ENCODE measurements at regions not wholly inside any gene's neighbourhood (a gene's known extent, or its start where the extent isn't known, plus 50 kb on each side); places are given as distances from the start of the nearest gene placed in this dataset.
"Not testable (repeated sequence)": the region's sequence is repeated elsewhere in the genome, so short reads cannot be mapped to it uniquely, and the experiment has no call there.

DNA sequence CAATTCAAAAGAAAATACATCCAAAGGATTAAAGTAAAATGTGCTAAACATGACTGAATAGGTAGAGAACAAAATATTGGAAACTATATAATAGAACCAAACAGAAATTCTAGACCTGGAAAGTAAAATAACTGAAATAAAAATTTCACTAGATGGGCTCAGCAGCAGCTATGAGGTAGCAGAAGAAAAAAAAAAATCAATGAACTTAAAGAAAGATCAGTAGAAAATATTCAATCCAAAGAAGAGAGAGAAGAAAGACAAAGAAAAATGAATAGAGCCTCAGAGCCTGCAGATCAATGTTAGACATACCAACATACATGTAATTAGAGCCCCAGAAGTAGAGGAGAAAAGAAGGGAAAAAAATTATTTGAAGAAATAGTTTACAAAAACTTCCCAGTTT, 129.6 kb upstream of the RNF32 start:
- H3K4me3 ChIP-seq (ENCODE audit: control insufficient read depth, low read depth, low read length) = no peak overlapping the region
- no peak for DNase-seq (ENCODE audit: low read depth)
- TF ChIP-seq, protein P1, sequence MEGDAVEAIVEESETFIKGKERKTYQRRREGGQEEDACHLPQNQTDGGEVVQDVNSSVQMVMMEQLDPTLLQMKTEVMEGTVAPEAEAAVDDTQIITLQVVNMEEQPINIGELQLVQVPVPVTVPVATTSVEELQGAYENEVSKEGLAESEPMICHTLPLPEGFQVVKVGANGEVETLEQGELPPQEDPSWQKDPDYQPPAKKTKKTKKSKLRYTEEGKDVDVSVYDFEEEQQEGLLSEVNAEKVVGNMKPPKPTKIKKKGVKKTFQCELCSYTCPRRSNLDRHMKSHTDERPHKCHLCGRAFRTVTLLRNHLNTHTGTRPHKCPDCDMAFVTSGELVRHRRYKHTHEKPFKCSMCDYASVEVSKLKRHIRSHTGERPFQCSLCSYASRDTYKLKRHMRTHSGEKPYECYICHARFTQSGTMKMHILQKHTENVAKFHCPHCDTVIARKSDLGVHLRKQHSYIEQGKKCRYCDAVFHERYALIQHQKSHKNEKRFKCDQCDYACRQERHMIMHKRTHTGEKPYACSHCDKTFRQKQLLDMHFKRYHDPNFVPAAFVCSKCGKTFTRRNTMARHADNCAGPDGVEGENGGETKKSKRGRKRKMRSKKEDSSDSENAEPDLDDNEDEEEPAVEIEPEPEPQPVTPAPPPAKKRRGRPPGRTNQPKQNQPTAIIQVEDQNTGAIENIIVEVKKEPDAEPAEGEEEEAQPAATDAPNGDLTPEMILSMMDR (conservative IDR thresholded peaks at IDR 0.05; ENCODE audit: control insufficient read depth, insufficient read depth, low read depth, low read length) = no peak

- TF ChIP-seq, protein P1 (conservative IDR thresholded peaks at IDR 0.05; ENCODE audit: control insufficient read depth, insufficient read depth, low read depth, low read length) = no peak
- H3K4me3 ChIP-seq (ENCODE audit: control insufficient read depth, low read depth, low read length) = no peak overlapping the region
- no peak for DNase-seq (ENCODE audit: low read depth)
These were observed 131.4 kb upstream of the RNF32 start for GRCh38 chr7:156509216-156509615.

- H3K4me3 ChIP-seq (ENCODE audit: control insufficient read depth, low read depth, low read length) = no peak overlapping the region
- TF ChIP-seq, protein P1 (conservative IDR thresholded peaks at IDR 0.05; ENCODE audit: control insufficient read depth, insufficient read depth, low read depth, low read length) = no peak
- no peak for DNase-seq (ENCODE audit: low read depth)
These were observed 134.7 kb upstream of the RNF32 start for GRCh38 chr7:156505876-156506275.

DNA sequence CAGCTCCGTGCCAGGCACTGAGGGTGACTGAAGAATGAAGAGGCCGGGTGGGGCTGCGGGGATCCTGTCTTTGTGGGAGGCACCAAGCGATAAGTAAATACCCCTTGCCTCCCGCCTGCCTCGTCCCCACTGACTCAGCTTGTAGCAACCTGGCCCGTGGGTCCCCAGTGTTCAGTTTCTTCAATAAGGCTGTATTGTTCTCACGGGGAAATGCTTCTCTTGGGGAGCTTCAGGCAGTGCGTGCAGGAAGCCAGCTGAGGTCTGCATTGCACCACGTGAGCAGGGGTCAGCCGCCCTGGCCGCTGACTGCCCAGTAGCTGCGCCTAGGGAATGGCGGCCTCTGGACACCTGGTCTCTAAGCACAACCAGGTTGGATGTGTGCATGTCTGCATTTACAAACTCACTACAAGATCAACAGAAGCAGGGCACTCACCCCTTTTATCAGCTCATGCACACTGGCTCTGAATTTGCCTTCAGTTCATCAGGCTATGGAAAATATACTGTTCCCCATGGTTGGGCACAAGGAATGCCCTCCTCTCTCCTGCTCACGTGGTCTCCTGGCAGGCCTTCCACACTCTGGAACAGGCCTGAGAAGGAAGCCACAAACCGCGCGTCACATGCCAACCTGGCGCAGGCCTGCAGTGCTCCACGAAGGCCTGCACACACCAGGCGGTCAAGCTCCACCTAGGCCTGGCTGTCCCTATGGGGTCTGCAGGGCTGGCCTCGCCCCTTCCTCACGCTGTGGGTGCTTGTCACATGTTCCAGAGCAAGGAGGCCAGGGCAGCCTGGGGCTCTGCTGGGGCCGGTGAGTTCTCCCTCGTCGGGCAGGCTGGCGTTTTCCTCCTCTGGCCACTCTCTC, 135.7 kb upstream of the RNF32 start:
- no peak overlapping the region for H3K4me3 ChIP-seq (ENCODE audit: control insufficient read depth, low read depth, low read length)
- TF ChIP-seq, protein P1 (conservative IDR thresholded peaks at IDR 0.05; ENCODE audit: control insufficient read depth, insufficient read depth, low read depth, low read length) = no peak
- no peak for DNase-seq (ENCODE audit: low read depth)

DNA sequence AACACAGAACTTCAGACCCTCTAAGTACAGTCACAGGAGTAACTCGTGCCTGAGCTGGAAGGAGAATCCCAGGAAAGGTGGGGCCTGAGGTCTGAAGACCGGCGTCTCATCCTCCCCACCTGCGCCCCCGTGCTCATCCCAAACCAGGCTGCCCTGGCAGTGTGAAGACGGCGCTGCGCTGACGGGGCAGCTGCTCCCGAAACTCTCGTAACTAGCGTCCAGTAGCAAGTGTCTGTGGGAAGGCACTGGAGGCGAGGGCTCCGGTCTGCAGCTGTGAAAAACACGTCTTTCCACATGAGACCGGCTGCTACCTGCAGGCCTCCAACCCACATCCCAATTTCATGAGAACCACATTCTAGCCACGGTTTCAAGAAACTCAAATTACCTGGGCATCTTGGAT, 136.6 kb upstream of the RNF32 start:
- no peak for DNase-seq (ENCODE audit: low read depth)
- H3K4me3 ChIP-seq (ENCODE audit: control insufficient read depth, low read depth, low read length) = no peak overlapping the region
- TF ChIP-seq, protein P1 (conservative IDR thresholded peaks at IDR 0.05; ENCODE audit: control insufficient read depth, insufficient read depth, low read depth, low read length) = no peak

DNA sequence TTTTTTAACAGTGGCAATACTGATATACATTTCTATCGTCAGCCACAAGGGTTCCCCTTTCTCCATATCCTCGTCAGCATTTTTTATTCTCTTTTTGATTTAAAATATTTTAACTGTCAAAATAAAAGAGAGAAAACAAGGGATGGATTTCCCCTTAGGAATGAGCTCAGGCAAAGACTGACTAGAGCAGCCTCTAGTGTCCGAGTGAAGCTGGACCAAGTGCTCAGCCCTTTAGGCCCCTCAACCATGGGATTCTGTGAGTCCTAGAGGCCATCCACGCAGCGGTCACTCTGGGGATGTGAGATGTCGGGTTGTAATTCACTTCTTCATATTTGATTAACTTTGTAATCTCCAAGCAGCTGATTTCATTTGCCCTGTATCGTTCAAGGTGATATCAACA, 137.4 kb upstream of the RNF32 start:
- H3K4me3 ChIP-seq (ENCODE audit: control insufficient read depth, low read depth, low read length) = no peak overlapping the region
- DNase-seq (ENCODE audit: low read depth) = no peak
- TF ChIP-seq, protein P1 (conservative IDR thresholded peaks at IDR 0.05; ENCODE audit: control insufficient read depth, insufficient read depth, low read depth, low read length) = no peak

DNA sequence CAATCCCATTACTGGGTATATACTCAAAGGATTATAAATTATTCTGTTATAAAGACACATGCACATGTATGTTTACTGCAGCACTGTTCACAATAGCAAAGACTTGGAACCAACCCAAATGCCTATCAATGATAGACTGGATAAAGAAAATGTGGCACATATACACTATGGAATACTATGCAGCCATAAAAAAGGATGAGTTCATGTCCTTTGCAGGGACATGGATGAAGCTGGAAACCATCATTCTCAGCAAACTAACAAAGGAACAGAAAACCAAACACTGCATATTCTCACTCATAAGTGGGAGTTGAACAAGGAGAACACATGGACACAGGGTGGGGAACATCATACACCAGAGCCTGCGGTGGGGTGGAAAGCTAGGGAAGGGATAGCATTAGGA, 138.8 kb upstream of the RNF32 start:
- DNase-seq (ENCODE audit: low read depth); H3K4me3 ChIP-seq (ENCODE audit: control insufficient read depth, low read depth, low read length): not testable (repeated sequence)
